ENCODE measurements at regions not wholly inside any gene's neighbourhood (a gene's known extent, or its start where the extent isn't known, plus 50 kb on each side); places are given as distances from the start of the nearest gene placed in this dataset.
"Not testable (repeated sequence)": the region's sequence is repeated elsewhere in the genome, so short reads cannot be mapped to it uniquely, and the experiment has no call there.

- no peak for DNase-seq
These were observed 206.4 kb downstream of the LRRK2 start for GRCh38 chr12:40431169-40431568.

GRCh38 chr12:40435251-40435650 is 210.5 kb downstream of the LRRK2 start:
- DNase-seq, result no peak

GRCh38 chr12:40435951-40436350 is 211.2 kb downstream of the LRRK2 start:
- no peak for DNase-seq

- DNase-seq, result no peak
These were observed 211.8 kb downstream of the LRRK2 start for GRCh38 chr12:40436564-40436963.

GRCh38 chr12:40439771-40440492 is 215.1 kb downstream of the LRRK2 start:
- DNase-seq, result no peak

- DNase-seq, result no peak
These were observed 219.4 kb downstream of the LRRK2 start for GRCh38 chr12:40444174-40444573.

GRCh38 chr12:40446385-40446784 is 221.6 kb downstream of the LRRK2 start:
- DNase-seq, result no peak

- not testable (repeated sequence) for DNase-seq
These were observed 223.7 kb downstream of the LRRK2 start for GRCh38 chr12:40448523-40448922.

- no peak for DNase-seq
These were observed 226.9 kb downstream of the LRRK2 start for GRCh38 chr12:40451661-40452060.

- no peak for DNase-seq
These were observed 228.1 kb upstream of the CNTN1 start for GRCh38 chr12:40464121-40464520.

- DNase-seq, result no peak
These were observed 222.5 kb upstream of the CNTN1 start for GRCh38 chr12:40469736-40470135.

GRCh38 chr12:40473962-40474361 is 218.3 kb upstream of the CNTN1 start:
- no peak for DNase-seq

- no peak for DNase-seq
These were observed 217.6 kb upstream of the CNTN1 start for GRCh38 chr12:40474630-40475029.

- DNase-seq, result no peak
These were observed 192.4 kb upstream of the CNTN1 start for GRCh38 chr12:40499856-40500255.

- no peak for DNase-seq
These were observed 189.9 kb upstream of the CNTN1 start for GRCh38 chr12:40502322-40502721.

GRCh38 chr12:40505327-40505726 is 186.9 kb upstream of the CNTN1 start:
- no peak for DNase-seq

GRCh38 chr12:40508421-40508820 is 183.8 kb upstream of the CNTN1 start:
- DNase-seq, result no peak

GRCh38 chr12:40511341-40511740 is 180.9 kb upstream of the CNTN1 start:
- DNase-seq, result no peak

- no peak for DNase-seq
These were observed 177.0 kb upstream of the CNTN1 start for GRCh38 chr12:40515041-40515816.

- DNase-seq, result no peak
These were observed 169.4 kb upstream of the CNTN1 start for GRCh38 chr12:40522837-40523236.

- DNase-seq, result no peak
These were observed 167.2 kb upstream of the CNTN1 start for GRCh38 chr12:40525054-40525453.

- DNase-seq, result no peak
These were observed 157.4 kb upstream of the CNTN1 start for GRCh38 chr12:40534828-40535227.

- no peak for DNase-seq
These were observed 140.8 kb upstream of the CNTN1 start for GRCh38 chr12:40551466-40551865.

GRCh38 chr12:40552868-40553267 is 139.4 kb upstream of the CNTN1 start:
- no peak for DNase-seq

GRCh38 chr12:40557980-40558379 is 134.3 kb upstream of the CNTN1 start:
- DNase-seq, result no peak
